G401.6 (cell line): ENCODE measurements at regions not wholly inside any gene's neighbourhood (a gene's known extent, or its start where the extent isn't known, plus 50 kb on each side); places are given as distances from the start of the nearest gene placed in this dataset.

Experiments used
- FAIRE-seq: peaks from 2 replicates; lab custom pipeline; 2012; peaks lifted over from hg19 to GRCh38; lab: Jason Lieb, UNC

- FAIRE-seq, result no peak
Observed at GRCh38 chr3:84074767-84075166, 884.0 kb upstream of the CADM2 start.

GRCh38 chr3:84077479-84077878, 881.3 kb upstream of the CADM2 start:
- no peak for FAIRE-seq

GRCh38 chr3:84082726-84083125, 876.1 kb upstream of the CADM2 start:
- no peak for FAIRE-seq

GRCh38 chr3:84092907-84093306, 865.9 kb upstream of the CADM2 start:
- FAIRE-seq, result no peak

- FAIRE-seq, result no peak
Observed at GRCh38 chr3:84096188-84096587, 862.6 kb upstream of the CADM2 start.

- no peak for FAIRE-seq
Observed at GRCh38 chr3:84100861-84101260, 857.9 kb upstream of the CADM2 start.

GRCh38 chr3:84108442-84108971, 850.3 kb upstream of the CADM2 start:
- no peak for FAIRE-seq

GRCh38 chr3:84109911-84110310, 848.9 kb upstream of the CADM2 start:
- FAIRE-seq, result no peak

- no peak for FAIRE-seq
Observed at GRCh38 chr3:84110787-84111186, 848.0 kb upstream of the CADM2 start.

GRCh38 chr3:84125201-84125721, 833.5 kb upstream of the CADM2 start:
- FAIRE-seq, result no peak

- no peak for FAIRE-seq
Observed at GRCh38 chr3:84125760-84126159, 833.0 kb upstream of the CADM2 start.

GRCh38 chr3:84126160-84126559, 832.6 kb upstream of the CADM2 start:
- no peak for FAIRE-seq

- FAIRE-seq, result no peak
Observed at GRCh38 chr3:84128024-84128423, 830.8 kb upstream of the CADM2 start.

- no peak for FAIRE-seq
Observed at GRCh38 chr3:84136425-84136824, 822.4 kb upstream of the CADM2 start.

- FAIRE-seq, result no peak
Observed at GRCh38 chr3:84140631-84141030, 818.2 kb upstream of the CADM2 start.

- FAIRE-seq, result no peak
Observed at GRCh38 chr3:84141571-84141970, 817.2 kb upstream of the CADM2 start.

- no peak for FAIRE-seq
Observed at GRCh38 chr3:84165328-84165727, 793.5 kb upstream of the CADM2 start.

GRCh38 chr3:84175449-84175848, 783.3 kb upstream of the CADM2 start:
- no peak for FAIRE-seq

- no peak for FAIRE-seq
Observed at GRCh38 chr3:84184937-84185336, 773.9 kb upstream of the CADM2 start.

GRCh38 chr3:84194029-84194428, 764.8 kb upstream of the CADM2 start:
- no peak for FAIRE-seq

- FAIRE-seq, result no peak
Observed at GRCh38 chr3:84209474-84209873, 749.3 kb upstream of the CADM2 start.

GRCh38 chr3:84223512-84223911, 735.3 kb upstream of the CADM2 start:
- no peak for FAIRE-seq

GRCh38 chr3:84224262-84224661, 734.5 kb upstream of the CADM2 start:
- FAIRE-seq, result no peak

GRCh38 chr3:84236261-84236660, 722.5 kb upstream of the CADM2 start:
- no peak for FAIRE-seq

GRCh38 chr3:84245789-84246188, 713.0 kb upstream of the CADM2 start:
- no peak for FAIRE-seq
